Activated CD8-positive, alpha-beta memory T cell treated with anti-CD3 and anti-CD28 coated beads, Interleukin-2, amount 10 ng/mL, durations not matched to agents 7 days and 5 days (primary cell): ENCODE measurements at regions not wholly inside any gene's neighbourhood (a gene's known extent, or its start where the extent isn't known, plus 50 kb on each side); places are given as distances from the start of the nearest gene placed in this dataset.
A peak's percentile ranks its signal among the peaks of the same experiment; 100 is the strongest.

Experiments
- ATAC-seq: fragments of 150-1000 bp; cut with Tn5 transposase; one replicate; pipeline ENCODE4 v1.10.0; 2021; ENCODE audit warnings: moderate library complexity
- CTCF ChIA-PET: fragments of 350-600 bp; sonication (Branson Sonifier 250); formaldehyde crosslinking; loops from one replicate; lab custom pipeline; 2021; ENCODE audit warnings: antibody characterized with exemption; lab: Charles Lee
- DNase-seq: peaks from one replicate; pipeline ENCODE4 v3.0.0-alpha.2; 2020
- H3K27ac Mint-ChIP-seq: one replicate; pipeline ENCODE4 v1.8.0; 2021; ENCODE audit warnings: mild to moderate bottlenecking, mixed read lengths
- H3K27me3 Mint-ChIP-seq: one replicate; pipeline ENCODE4 v1.8.0; 2021; ENCODE audit warnings: mixed read lengths
- H3K36me3 Mint-ChIP-seq: one replicate; pipeline ENCODE4 v1.8.0; 2021; ENCODE audit warnings: mild to moderate bottlenecking, mixed read lengths
- H3K4me1 Mint-ChIP-seq: one replicate; pipeline ENCODE4 v1.8.0; 2021; ENCODE audit warnings: mixed read lengths
- H3K4me3 Mint-ChIP-seq: one replicate; pipeline ENCODE4 v1.8.0; 2021; ENCODE audit warnings: mild to moderate bottlenecking, moderate library complexity, mixed read lengths
- H3K9me3 Mint-ChIP-seq: one replicate; pipeline ENCODE4 v1.8.0; 2022; ENCODE audit warnings: low read depth, mixed read lengths

DNA sequence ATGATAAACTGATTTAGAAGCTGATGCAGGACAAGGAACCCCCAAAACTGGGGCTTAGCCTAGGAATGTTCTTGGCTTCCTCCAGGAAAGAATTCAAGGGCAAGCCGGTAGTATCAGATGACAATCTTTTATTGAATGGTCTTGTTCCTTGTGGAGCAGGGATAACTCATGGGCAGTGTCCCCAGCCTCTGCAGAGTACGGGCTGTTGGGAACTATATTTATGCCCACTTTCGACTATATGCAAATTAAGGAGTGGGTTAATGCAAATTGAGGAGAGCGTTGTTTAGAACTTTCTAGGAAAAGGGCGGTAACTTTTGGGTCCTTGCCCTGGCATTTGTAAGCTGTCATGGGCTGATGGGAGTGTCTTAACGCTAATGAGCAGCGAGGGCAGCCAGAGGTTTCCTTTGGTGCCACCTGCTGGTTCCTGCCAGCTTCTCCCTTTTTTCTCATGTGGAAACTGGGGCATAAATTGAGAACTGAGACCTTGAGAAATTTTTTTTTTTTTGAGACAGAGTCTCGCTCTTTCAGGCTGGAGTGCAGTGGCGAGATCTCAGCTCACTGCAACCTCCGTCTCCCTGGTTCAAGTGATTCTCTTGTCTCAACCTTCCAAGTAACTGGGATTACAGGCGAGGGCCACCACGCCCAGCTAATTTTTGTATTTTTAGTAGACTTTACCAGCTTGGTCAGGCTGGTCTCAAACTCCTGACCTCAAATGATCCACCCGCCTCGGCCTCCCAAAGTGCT lies 79.4 kb upstream of the ABCC4 start:
- CTCF ChIA-PET, result interaction anchor here (0.6 to 6.7 kb wide), 23 partner anchors 9 to 1888 kb away, joined by 3 to 149 read pairs (median 4); no protein-coding TSS in a partner anchor
- Mint-ChIP-seq H3K36me3 (no peaks in the 10 kb centered on the region), H3K4me1 (peaks cover 4% of the 10 kb centered on the region), H3K27me3 (peaks cover 5% of the 10 kb centered on the region), H3K9me3 (no peaks in the 10 kb centered on the region), H3K4me3 (no peak overlapping the region), H3K27ac (no peak overlapping the region)
- DNase-seq, result peak; percentile 81
- peak; percentile 95 for ATAC-seq

DNA sequence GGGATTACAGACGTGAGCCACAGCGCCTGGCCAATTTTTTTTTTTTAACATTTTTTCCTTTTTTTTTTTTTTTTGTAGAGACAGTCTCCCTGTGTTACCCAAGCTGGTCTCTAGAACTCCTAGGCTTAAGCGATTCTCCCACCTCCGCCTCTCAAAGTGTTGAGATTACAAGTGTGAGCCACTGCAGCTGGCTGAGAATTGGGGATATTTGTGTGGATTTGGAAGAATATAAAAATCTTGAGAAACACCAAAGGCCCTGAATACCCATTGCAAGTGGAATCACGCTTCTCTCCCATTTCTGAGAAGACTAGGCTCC lies 79.9 kb upstream of the ABCC4 start:
- H3K27me3 Mint-ChIP-seq, result peaks cover 5% of the 10 kb centered on the region
- H3K27ac Mint-ChIP-seq, result no peak overlapping the region
- no peak overlapping the region for H3K4me3 Mint-ChIP-seq
- no peaks in the 10 kb centered on the region for H3K9me3 Mint-ChIP-seq
- ATAC-seq, result no peak
- no peaks in the 10 kb centered on the region for H3K36me3 Mint-ChIP-seq
- CTCF ChIA-PET, result interaction anchor here (0.6 to 6.7 kb wide), 21 partner anchors 10 to 1887 kb away, joined by 3 to 149 read pairs (median 4); no protein-coding TSS in a partner anchor
- DNase-seq, result no peak
- peaks cover 4% of the 10 kb centered on the region for H3K4me1 Mint-ChIP-seq

DNA sequence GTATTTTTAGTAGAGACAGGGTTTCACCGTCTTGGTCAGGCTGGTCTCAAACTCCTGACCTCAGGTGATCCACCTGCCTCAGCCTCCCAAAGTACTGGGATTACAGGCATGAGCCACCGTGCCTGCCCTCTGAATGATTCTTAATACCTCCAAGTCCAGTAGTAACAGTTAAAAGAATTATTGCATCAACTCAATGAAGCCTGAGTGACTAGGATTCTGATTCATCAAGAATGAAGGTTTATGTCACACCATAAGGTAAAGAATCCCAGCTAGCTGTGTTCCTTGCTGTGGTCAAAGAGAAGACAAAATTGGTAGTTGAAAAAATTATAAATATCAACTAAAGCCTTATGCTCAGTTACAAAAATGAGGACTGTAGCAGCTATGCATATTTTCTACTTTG lies 81.2 kb upstream of the ABCC4 start:
- no peaks in the 10 kb centered on the region for H3K9me3 Mint-ChIP-seq
- H3K36me3 Mint-ChIP-seq, result no peaks in the 10 kb centered on the region
- peaks cover 4% of the 10 kb centered on the region for H3K4me1 Mint-ChIP-seq
- H3K27me3 Mint-ChIP-seq, result peaks cover 5% of the 10 kb centered on the region
- DNase-seq, result no peak
- ATAC-seq, result no peak
- no peak overlapping the region for H3K4me3 Mint-ChIP-seq
- H3K27ac Mint-ChIP-seq, result no peak overlapping the region
- CTCF ChIA-PET, result interaction anchor here (2.4 to 6.7 kb wide), 3 partner anchors 14 to 192 kb away, joined by 7 to 149 read pairs (median 29); no protein-coding TSS in a partner anchor

DNA sequence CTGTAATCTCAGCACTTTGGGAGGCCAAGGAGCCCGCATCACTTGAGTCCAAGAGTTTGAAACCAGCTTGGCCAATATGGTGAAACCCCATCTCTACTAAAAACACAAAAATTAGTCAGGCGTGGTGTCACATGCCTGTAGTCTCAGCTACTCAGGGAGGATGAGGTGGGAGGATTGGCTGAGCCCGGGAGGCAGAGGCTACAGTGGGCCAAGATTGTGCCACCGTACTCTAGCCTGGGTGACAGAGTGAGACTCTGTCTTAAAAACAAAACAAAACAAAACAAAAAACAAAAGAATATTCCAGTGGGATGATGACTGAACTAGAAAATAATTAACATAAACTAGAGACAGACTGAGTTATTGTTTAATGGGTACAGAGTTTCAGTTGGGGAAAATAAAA lies 81.7 kb upstream of the ABCC4 start:
- Mint-ChIP-seq H3K4me1 (peaks cover 4% of the 10 kb centered on the region), H3K4me3 (no peak overlapping the region), H3K9me3 (no peaks in the 10 kb centered on the region), H3K27ac (no peak overlapping the region), H3K27me3 (peaks cover 5% of the 10 kb centered on the region), H3K36me3 (no peaks in the 10 kb centered on the region)
- CTCF ChIA-PET, result interaction anchor here (1.5 to 6.7 kb wide), 3 partner anchors 10 to 193 kb away, joined by 3 to 149 read pairs (median 5); no protein-coding TSS in a partner anchor
- no peak for DNase-seq
- ATAC-seq, result no peak

DNA sequence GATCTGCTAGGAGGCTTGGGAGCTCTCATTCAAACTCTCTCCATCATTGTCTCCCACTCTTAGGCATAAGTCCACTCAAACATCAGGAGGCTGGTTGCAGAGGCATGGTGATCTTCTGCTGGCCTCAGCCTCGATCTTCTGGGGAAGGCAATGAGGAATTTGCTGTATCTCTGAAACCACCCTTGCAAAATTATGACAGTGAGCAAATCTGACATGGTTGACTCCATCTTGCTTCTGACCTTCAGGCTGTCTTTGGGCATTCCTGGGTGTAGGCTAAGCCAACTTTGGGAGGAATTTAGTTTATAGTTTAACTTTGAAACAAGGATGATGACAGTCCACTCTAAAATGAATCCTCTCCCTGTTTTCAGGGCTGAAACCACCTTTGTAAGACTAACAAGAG lies 84.1 kb upstream of the ABCC4 start:
- Mint-ChIP-seq H3K27me3 (peaks cover 17% of the 10 kb centered on the region), H3K36me3 (no peaks in the 10 kb centered on the region), H3K4me3 (no peak overlapping the region), H3K9me3 (no peaks in the 10 kb centered on the region), H3K27ac (no peak overlapping the region), H3K4me1 (peaks cover 3% of the 10 kb centered on the region)
- no peak for ATAC-seq
- CTCF ChIA-PET, result interaction anchor here (1.9 kb wide), 1 partner anchor 19 kb away, joined by 6 read pairs; no protein-coding TSS in a partner anchor
- no peak for DNase-seq

DNA sequence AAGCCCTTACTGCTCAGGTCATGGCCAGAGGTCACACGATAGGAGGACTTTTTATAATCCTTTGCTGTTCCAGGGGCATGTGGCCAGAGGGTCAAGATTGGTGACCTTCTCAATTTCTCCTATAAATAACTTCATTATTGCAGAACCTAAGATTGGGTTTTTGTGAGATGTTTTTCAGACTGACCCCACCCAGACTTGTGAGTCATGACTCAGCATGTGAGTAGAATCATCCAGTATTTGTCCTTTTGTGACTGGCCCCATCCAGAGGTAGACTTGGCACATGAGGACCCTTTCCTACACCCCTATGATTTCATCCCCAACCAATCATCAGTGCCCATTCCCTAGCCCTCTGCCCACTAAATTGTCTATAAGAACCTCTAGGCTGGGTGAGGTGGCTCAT lies 84.5 kb upstream of the ABCC4 start:
- no peaks in the 10 kb centered on the region for H3K4me1 Mint-ChIP-seq
- no peaks in the 10 kb centered on the region for H3K9me3 Mint-ChIP-seq
- no peaks in the 10 kb centered on the region for H3K36me3 Mint-ChIP-seq
- no peak for DNase-seq
- H3K27me3 Mint-ChIP-seq, result peaks cover 19% of the 10 kb centered on the region
- no peak overlapping the region for H3K27ac Mint-ChIP-seq
- ATAC-seq, result no peak
- no peak overlapping the region for H3K4me3 Mint-ChIP-seq
- CTCF ChIA-PET, result interaction anchor here (1.9 kb wide), 1 partner anchor 18 kb away, joined by 6 read pairs; no protein-coding TSS in a partner anchor

DNA sequence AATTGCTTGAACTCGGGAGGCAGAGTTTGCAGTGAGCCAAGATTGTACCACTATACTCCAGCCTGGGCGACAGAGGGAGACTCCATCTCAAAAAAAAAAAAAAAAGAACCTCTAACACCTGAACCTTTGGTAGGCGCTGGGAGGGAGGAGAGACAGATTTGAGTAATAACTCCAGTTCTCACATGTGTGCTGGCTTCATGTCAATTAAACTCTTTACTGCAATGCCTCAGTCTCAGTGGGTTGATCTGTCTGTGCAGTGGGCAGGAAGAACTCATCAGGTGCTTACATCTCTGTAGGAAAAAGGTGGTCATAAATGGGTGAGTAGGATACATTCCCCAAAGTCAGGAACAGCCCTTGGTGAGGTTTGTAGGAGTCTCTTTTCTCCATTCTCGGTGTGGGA lies 85.1 kb upstream of the ABCC4 start:
- ATAC-seq, result no peak
- CTCF ChIA-PET, result interaction anchor here (1.9 kb wide), 1 partner anchor 18 kb away, joined by 6 read pairs; no protein-coding TSS in a partner anchor
- H3K9me3 Mint-ChIP-seq, result no peaks in the 10 kb centered on the region
- H3K4me3 Mint-ChIP-seq, result no peak overlapping the region
- peaks cover 22% of the 10 kb centered on the region for H3K27me3 Mint-ChIP-seq
- no peak overlapping the region for H3K27ac Mint-ChIP-seq
- H3K36me3 Mint-ChIP-seq, result no peaks in the 10 kb centered on the region
- DNase-seq, result no peak
- H3K4me1 Mint-ChIP-seq, result no peaks in the 10 kb centered on the region

DNA sequence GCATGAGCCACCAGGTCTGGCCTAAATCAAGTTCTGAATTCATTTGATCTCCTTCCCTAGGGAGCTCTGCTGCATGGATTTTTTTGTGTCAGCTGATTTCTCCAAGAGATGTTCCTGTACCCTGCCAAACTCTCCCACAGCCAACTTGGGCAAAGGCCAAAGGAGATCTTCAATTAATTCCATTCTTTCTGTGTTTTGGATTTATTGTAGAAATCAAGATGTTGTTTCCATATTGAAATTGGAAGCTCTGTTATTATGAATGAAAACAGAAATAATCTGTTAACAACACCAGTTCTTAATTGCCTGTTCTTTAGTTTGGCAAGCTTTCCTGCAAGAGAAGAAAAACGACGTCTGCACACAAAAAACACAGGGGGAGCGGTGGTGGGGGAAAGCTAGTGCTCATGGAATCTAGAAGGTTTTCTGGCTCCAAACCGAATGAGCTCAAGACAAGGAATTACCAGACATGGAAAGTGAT lies 86.5 kb upstream of the ABCC4 start:
- no peak for DNase-seq
- Mint-ChIP-seq H3K27ac (no peak overlapping the region), H3K27me3 (peaks cover 23% of the 10 kb centered on the region), H3K4me1 (no peaks in the 10 kb centered on the region), H3K36me3 (no peaks in the 10 kb centered on the region), H3K9me3 (no peaks in the 10 kb centered on the region), H3K4me3 (no peak overlapping the region)
- no peak for ATAC-seq
- CTCF ChIA-PET, result interaction anchor here (0.9 to 1.8 kb wide), 2 partner anchors 16 to 88 kb away, joined by 3 to 9 read pairs; no protein-coding TSS in a partner anchor

DNA sequence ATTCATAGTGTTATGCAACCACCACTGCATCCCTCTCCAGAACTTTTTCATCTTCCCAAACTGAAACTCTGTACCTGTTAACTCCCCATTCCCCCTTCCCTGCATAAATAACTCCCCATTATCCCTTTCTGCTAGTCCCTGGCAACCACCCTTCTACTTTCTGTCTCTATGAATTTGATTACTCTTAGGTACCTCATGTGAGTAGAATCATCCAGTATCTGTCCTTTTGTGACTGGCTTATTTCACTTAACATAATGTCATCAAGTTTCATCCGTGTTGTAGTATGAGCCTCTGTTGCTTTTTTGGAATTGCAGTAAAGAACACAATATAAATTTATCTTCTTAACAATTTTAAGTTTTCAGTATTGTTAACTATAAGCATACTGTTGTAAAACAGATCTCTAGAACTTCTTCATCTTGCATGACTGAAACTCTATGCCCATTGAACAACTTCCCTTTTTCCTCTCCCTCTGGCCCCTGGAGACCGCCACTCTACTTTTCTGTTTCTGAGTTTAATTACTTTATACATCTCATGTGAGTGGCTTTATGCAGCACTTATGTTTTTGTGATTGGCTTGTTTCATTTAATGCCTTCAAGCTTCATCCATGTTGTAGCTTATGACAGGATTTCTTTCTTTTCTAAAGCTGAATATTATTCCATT lies 87.3 kb upstream of the ABCC4 start:
- no peak for DNase-seq
- peaks cover 23% of the 10 kb centered on the region for H3K27me3 Mint-ChIP-seq
- H3K9me3 Mint-ChIP-seq, result no peaks in the 10 kb centered on the region
- no peak overlapping the region for H3K4me3 Mint-ChIP-seq
- H3K4me1 Mint-ChIP-seq, result no peaks in the 10 kb centered on the region
- CTCF ChIA-PET, result interaction anchor here (0.9 to 1.8 kb wide), 3 partner anchors 8 to 89 kb away, joined by 3 to 9 read pairs (median 5); no protein-coding TSS in a partner anchor
- no peak overlapping the region for H3K27ac Mint-ChIP-seq
- ATAC-seq, result no peak
- H3K36me3 Mint-ChIP-seq, result no peaks in the 10 kb centered on the region

DNA sequence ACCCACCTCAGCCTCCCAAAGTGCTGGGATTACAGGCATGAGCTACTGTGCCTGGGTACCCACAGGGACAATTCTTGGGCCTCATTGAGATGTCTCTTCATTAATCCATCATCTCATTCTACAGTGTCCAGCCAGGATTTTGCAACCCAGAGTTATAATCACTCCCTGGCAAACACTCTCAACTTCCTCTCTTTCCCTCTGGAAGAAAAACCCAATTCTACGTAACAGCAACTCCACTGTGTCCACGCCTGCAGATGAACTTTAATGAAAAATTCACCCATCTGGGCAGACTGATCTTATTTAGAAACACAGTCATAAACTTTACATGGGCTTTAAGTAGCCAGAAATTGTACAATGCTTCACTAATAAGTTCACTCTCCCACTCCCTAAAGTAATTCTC lies 90.1 kb upstream of the ABCC4 start:
- no peak for ATAC-seq
- no peaks in the 10 kb centered on the region for H3K4me1 Mint-ChIP-seq
- CTCF ChIA-PET, result no interaction called here

DNA sequence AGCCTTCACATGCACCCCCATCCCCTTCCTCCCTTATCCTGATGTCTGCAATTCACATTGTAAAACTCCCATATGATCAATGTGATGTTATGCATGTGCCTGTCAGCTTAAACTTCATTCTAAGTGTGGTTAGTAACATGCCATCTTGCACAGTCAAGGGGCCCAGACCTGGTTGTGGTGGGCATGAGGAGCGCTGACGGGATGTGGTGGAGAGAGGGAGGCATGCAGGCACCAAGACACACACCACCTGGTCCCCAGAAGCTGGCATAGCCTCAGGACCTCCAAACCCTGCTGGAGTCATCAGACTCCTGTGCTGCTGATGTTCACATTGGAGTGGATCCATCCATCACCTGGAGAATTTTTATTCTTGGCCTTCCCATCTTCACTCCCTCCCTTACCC lies 90.5 kb upstream of the ABCC4 start:
- Mint-ChIP-seq H3K36me3 (no peaks in the 10 kb centered on the region), H3K27ac (no peak overlapping the region), H3K4me1 (no peaks in the 10 kb centered on the region), H3K27me3 (peaks cover 21% of the 10 kb centered on the region), H3K4me3 (no peak overlapping the region), H3K9me3 (no peaks in the 10 kb centered on the region)
- DNase-seq (no peak), ATAC-seq (no peak)
- CTCF ChIA-PET, result no interaction called here

More for the DNA sequence above, 90.1 kb upstream of the ABCC4 start:
- Mint-ChIP-seq H3K4me3 (no peak overlapping the region), H3K27me3 (peaks cover 21% of the 10 kb centered on the region), H3K9me3 (no peaks in the 10 kb centered on the region), H3K36me3 (no peaks in the 10 kb centered on the region), H3K27ac (no peak overlapping the region)
- DNase-seq, result no peak

DNA sequence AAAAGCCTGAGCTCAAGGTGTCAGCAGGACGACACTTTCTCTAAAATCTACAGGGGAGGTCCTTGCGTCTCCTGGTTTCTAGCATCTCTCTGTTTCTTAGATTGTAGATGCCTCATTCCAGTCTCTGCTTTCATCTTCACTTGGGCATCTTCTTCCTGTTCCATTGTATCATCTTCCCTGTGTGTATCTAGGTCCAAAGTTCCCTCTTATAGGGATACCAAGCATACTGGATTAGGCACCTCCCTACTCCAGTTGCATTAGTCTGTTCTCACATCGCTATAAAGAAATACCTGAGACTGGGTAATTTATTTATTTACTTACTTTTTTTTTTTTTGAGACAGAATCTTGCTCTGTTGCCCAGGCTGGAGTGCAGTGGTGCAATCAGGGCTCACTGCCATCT lies 91.3 kb upstream of the ABCC4 start:
- no peak overlapping the region for H3K27ac Mint-ChIP-seq
- no peaks in the 10 kb centered on the region for H3K9me3 Mint-ChIP-seq
- DNase-seq (no peak), ATAC-seq (no peak)
- no peak overlapping the region for H3K4me3 Mint-ChIP-seq
- no peaks in the 10 kb centered on the region for H3K36me3 Mint-ChIP-seq
- peaks cover 21% of the 10 kb centered on the region for H3K27me3 Mint-ChIP-seq
- CTCF ChIA-PET, result interaction anchor here (1.3 to 3.0 kb wide), 2 partner anchors 9 to 11 kb away, joined by 3 to 11 read pairs; no protein-coding TSS in a partner anchor
- no peaks in the 10 kb centered on the region for H3K4me1 Mint-ChIP-seq

DNA sequence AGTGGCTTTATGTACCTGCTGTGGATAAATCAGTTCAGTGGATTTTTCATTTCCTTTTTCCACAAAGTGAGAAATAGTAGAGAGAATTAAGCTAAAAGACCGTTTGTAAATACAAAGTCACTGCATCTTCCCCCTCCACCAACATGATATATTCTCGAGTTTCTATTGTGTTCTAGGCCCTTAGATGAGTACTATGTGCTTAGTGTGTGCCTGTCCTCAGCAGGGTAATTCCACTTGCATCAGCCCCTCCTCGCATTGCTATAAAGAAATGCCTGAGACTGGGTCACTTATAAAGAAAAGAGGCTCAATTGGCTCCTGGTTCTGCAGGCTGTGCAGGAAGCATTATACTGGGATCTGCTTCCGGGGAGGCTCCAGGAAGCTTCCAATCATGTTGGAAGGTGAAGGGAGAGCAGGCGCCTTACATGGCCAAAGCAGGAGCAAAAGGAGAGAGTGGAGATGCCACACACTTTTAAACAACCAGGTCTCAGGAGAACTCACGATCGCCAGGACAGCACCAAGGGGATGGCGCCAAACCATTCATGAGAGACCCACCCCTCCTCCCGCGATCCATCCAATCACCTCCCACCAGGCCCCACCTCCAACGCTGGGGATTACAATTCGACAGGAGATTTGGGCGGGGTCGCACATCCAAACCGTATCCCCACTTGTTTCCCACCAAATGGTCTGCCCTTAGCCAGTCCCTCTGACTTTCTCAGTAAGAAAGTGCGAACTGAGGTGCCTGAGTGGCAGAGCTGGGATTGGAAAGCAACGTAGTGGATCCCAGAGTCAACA lies 102.3 kb upstream of the ABCC4 start:
- Mint-ChIP-seq H3K4me3 (peak overlapping the region; percentile 72), H3K36me3 (no peaks in the 10 kb centered on the region), H3K27me3 (peaks cover 8% of the 10 kb centered on the region), H3K27ac (no peak overlapping the region), H3K4me1 (peaks cover 5% of the 10 kb centered on the region), H3K9me3 (no peaks in the 10 kb centered on the region)
- DNase-seq (no peak), ATAC-seq (peak; percentile 31)
- CTCF ChIA-PET, result interaction anchor here (0.6 to 8.2 kb wide), 45 partner anchors 10 to 783 kb away, joined by 3 to 234 read pairs (median 5); no protein-coding TSS in a partner anchor
